HL-60 (cell line): ENCODE measurements at regions not wholly inside any gene's neighbourhood (a gene's known extent, or its start where the extent isn't known, plus 50 kb on each side); places are given as distances from the start of the nearest gene placed in this dataset.
"Not testable (repeated sequence)": the region's sequence is repeated elsewhere in the genome, so short reads cannot be mapped to it uniquely, and the experiment has no call there.

ENCODE experiments used
- DNase-seq, 2 experiments: peaks; one replicate each; pipeline ENCODE4 v3.0.0-alpha.2; 2010 to 2020; ENCODE audit warnings: low read depth in 1 of 2, low spot score in 1 of 2
- H3K27ac ChIP-seq: fragments of 250-450 bp; sonication (Bioruptor Pico); replicated peaks from 2 replicates; pipeline ENCODE4 v1.5.1; 2020; ENCODE audit warnings: mild to moderate bottlenecking, moderate library complexity
- H3K27me3 ChIP-seq: fragments of 250-450 bp; sonication (Bioruptor Pico); 2 replicates; pipeline ENCODE4 v1.5.1; 2021; ENCODE audit warnings: mild to moderate bottlenecking, moderate library complexity; ENCODE audit not compliant: insufficient read depth, poor library complexity, severe bottlenecking
- H3K4me3 ChIP-seq: replicated peaks from 2 replicates; pipeline ENCODE4 v1.5.1; 2011; ENCODE audit warnings: mild to moderate bottlenecking, control low read depth, low read length; ENCODE audit not compliant: insufficient read depth
- CTCF ChIP-seq: IDR thresholded peaks from one replicate; pipeline ENCODE4 v1.5.1; 2011; ENCODE audit warnings: low read length, control low read depth, inconsistent platforms; ENCODE audit not compliant: insufficient read depth
- GABPA ChIP-seq: IDR thresholded peaks from 2 replicates; pipeline ENCODE4 v1.6.1; 2012; ENCODE audit warnings: low read depth
- POLR2AphosphoS5 ChIP-seq: IDR thresholded peaks from 2 replicates; pipeline ENCODE4 v1.6.1; 2012; ENCODE audit warnings: low read depth
- SPI1 ChIP-seq: IDR thresholded peaks from 2 replicates; pipeline ENCODE4 v1.6.1; 2012; ENCODE audit warnings: low read depth, mild to moderate bottlenecking, borderline replicate concordance
- TF ChIP-seq, protein P1 (sequence below): IDR thresholded peaks from 2 replicates; pipeline ENCODE4 v1.6.1; 2012; ENCODE audit warnings: low read depth; ENCODE audit not compliant: insufficient replicate concordance

DNA sequence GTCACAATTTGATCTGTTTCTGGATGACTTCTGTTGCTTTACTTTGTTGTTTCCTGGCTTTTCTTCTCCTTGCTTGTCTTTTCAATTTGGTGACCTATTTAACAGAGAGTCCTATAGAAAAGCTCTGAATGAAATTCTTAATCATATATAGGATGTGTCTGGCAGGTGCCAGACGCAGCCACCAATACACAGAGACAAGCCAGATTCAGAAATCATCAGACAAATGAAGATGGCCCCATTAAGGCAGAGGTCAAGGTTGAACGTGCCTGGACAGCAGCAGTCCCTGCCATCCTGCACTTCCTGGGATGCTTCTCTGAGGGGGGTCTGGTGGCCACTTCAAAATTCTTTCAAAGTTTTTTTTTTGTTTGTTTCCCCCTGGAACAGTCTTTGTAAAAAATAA, 846.7 kb upstream of the COBL start:
- no peaks in the 10 kb centered on the region for H3K27me3 ChIP-seq
- DNase-seq, result no peak
- TF ChIP-seq GABPA (no peak), CTCF (no peak), POLR2AphosphoS5 (no peak), SPI1 (no peak)
- TF ChIP-seq, protein P1, sequence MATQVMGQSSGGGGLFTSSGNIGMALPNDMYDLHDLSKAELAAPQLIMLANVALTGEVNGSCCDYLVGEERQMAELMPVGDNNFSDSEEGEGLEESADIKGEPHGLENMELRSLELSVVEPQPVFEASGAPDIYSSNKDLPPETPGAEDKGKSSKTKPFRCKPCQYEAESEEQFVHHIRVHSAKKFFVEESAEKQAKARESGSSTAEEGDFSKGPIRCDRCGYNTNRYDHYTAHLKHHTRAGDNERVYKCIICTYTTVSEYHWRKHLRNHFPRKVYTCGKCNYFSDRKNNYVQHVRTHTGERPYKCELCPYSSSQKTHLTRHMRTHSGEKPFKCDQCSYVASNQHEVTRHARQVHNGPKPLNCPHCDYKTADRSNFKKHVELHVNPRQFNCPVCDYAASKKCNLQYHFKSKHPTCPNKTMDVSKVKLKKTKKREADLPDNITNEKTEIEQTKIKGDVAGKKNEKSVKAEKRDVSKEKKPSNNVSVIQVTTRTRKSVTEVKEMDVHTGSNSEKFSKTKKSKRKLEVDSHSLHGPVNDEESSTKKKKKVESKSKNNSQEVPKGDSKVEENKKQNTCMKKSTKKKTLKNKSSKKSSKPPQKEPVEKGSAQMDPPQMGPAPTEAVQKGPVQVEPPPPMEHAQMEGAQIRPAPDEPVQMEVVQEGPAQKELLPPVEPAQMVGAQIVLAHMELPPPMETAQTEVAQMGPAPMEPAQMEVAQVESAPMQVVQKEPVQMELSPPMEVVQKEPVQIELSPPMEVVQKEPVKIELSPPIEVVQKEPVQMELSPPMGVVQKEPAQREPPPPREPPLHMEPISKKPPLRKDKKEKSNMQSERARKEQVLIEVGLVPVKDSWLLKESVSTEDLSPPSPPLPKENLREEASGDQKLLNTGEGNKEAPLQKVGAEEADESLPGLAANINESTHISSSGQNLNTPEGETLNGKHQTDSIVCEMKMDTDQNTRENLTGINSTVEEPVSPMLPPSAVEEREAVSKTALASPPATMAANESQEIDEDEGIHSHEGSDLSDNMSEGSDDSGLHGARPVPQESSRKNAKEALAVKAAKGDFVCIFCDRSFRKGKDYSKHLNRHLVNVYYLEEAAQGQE, result no peak
- H3K27ac ChIP-seq, result no peak overlapping the region
- no peak overlapping the region for H3K4me3 ChIP-seq

DNA sequence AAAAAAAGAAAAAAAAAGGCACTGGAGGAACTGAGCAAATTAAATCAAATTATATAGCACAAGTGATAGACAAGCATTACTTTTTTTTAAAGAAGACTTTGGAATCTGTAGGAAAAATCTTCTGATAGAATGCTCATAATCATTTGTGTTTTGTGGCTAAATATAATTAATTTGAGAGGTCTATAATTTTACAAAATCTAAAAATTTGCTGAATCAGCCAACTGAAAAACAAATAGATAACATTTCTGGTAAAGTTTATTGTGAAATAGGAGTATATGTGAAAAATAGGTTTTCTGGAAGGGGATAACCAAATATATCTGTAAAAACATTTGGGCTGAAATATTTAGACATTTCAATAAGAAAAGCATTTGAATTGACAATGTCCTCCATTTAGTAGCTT, 844.9 kb upstream of the COBL start:
- Histone ChIP-seq H3K4me3 (no peak overlapping the region), H3K27me3 (no peaks in the 10 kb centered on the region), H3K27ac (no peak overlapping the region)
- DNase-seq, result no peak
- TF ChIP-seq GABPA (no peak), CTCF (no peak), SPI1 (no peak), POLR2AphosphoS5 (no peak)
- TF ChIP-seq, protein P1, result no peak

DNA sequence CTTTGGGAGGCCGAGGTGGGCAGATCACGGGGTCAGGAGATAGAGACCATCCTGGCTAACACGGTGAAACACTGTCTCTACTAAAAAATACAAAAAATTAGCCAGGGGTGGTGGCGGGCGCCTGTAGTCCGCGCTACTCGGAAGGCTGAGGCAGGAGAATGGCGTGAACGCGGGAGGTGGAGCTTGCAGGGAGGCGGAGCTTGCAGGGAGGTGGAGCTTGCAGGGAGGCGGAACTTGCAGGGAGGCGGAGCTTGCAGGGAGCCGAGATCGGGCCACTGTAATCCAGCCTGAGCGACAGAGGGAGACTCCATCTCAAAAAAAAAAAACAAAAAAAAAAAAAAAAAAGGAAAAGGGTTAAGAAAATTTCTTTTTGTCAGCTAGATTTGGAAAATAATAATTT, 842.8 kb upstream of the COBL start:
- not testable (repeated sequence) for H3K27ac ChIP-seq, H3K27me3 ChIP-seq, DNase-seq, H3K4me3 ChIP-seq

GRCh38 chr7:52154382-52154781, 837.8 kb upstream of the COBL start:
- no peak overlapping the region for H3K27ac ChIP-seq
- H3K4me3 ChIP-seq, result no peak overlapping the region
- no peak for DNase-seq
- TF ChIP-seq CTCF (no peak), SPI1 (no peak), POLR2AphosphoS5 (no peak), GABPA (no peak)
- TF ChIP-seq, protein P1, result no peak
- H3K27me3 ChIP-seq, result no peaks in the 10 kb centered on the region
